ENCODE measurements at regions not wholly inside any gene's neighbourhood (a gene's known extent, or its start where the extent isn't known, plus 50 kb on each side); places are given as distances from the start of the nearest gene placed in this dataset.
"Not testable (repeated sequence)": the region's sequence is repeated elsewhere in the genome, so short reads cannot be mapped to it uniquely, and the experiment has no call there.

DNA sequence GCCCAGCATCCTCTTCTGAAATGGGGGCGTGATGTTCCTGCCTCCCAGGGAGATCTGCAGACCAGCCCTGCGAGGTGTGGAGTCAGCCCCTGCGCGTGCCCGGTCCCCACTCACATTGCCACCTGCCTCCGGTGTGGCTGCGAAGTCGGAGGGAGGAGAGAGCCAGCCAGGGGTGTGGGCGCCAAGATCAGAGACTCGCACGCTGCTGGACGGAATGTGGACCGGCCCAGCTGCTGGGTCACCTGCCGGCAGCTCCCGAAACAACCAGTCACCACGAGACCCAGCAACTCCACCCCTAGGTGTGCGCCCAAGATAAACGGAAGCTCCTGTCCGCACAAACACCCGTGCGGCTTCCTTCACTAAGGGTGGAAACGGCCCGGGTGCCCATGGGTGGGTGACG, 51.1 kb upstream of the EGFL7 start:
- DNase-seq: no peak

DNA sequence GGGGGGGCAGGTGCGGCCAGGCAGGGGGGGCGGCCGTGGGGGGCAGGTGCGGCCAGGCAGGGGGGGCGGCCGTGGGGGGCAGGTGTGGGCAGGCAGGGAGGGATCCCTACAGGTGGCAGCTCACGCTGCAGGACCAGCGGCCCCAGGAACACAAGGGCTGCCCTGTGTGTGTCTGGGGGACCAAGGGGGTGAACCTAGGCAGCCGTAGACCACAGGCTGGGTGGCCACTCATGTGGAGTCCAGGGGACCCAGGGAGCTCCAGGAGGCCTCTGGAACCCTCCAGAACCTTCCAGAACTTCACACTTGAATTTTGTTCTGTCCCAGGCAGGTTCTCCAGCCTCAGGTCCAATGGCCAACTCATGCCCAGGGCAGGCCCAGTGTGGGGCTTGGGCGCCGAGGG, 51.6 kb upstream of the EGFL7 start:
- DNase-seq: no peak

DNA sequence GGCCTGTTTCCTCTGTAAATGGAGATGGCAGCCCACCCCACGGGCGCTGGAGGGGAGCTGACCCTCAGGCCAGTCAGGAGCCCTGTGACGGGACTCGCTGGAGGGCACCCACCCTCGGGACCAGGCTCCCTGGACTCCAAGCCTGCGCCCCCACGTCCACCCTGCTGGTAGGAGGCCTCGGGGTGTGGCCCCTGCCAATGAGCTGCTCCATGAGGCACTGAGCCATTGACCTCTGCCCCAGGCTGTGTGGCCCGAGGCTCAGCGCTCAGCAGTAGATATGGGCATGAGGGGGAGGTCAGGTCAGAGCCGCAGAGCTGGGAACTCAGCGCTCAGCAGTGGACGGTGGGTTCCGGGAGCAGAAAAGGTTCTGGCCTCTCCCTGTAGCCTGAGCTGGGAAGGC, 52.3 kb upstream of the EGFL7 start:
- no peak for DNase-seq

DNA sequence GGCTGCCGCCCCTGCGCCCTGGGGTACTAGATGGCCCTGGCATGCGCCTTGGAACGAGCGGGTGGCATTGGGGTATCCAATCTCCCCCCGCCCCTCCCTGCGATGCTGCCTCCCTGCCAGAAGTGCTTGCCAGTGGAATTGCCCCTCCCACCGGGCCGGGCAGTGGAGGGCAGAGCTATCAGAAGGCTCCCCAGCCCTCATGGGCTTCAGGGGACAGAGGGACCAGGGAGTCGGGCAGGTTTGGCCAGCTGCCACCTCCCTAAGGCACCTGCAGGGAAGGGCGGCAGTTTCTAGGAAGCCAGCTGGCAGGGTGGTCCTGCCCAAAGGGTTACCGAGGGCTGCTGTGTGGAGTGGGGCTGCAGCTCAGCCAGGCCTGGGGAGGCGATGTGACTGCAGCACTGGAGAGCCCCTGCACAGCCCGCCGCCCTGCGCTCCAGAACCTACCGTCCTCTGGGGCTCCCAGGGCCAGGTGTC, 52.8 kb upstream of the EGFL7 start:
- DNase-seq: peak; percentile 17

DNA sequence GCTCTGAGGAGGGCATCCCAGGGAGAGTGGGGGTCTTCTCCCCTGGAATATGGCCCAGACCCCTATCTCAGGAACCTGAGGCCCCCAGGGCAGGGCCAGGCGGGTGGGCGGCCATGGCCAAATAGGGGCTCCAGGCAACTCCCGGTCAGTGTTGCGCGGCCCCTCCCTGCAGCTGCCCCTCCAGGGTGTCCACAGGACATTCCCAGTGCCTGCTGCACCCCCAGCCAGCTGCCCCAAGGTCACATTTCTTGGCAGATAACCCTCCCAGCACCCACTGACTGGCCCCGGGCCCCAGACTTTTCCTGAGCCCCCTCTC, 53.6 kb upstream of the EGFL7 start:
- no peak for DNase-seq

DNA sequence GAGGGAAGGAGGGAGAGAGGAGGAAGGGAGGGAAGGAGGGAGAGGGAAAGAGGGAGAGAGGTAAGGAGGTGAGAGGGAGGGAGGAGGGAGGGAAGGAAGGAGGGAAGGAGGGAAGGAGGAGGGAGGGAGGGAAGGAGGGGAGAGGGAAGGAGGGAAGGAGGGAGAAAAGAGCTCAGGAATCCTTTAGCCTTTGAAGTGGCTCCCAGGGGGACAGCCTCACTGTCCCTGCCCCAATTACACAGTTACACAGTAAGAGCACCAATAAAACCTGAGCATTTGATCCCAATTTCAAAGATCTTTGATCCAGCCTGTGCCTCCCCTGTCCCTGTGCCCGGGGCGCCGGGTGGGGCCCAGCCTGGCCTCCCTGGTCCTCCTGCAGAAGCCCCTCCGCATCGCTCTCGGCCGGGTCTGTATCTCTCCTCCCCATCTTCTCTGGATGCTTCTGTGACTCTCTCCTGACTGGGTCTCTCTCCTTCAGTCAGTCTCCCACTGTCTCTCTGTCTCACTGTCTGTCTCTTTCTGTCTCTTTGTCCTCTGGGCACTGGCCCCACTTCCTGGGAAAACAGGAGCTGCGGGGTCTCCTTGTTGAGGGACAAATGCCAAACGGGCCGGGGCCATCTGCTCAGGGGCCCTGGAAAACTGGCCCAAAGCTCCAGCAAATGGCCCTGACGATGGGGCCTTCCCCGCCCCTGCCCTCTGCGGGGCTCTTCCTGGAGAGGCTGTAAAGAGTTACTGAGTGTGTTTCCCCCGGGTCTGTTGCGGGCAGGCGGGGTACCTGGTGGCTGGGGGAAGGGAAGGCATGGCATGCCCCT, 54.2 kb upstream of the EGFL7 start:
- DNase-seq: no peak

DNA sequence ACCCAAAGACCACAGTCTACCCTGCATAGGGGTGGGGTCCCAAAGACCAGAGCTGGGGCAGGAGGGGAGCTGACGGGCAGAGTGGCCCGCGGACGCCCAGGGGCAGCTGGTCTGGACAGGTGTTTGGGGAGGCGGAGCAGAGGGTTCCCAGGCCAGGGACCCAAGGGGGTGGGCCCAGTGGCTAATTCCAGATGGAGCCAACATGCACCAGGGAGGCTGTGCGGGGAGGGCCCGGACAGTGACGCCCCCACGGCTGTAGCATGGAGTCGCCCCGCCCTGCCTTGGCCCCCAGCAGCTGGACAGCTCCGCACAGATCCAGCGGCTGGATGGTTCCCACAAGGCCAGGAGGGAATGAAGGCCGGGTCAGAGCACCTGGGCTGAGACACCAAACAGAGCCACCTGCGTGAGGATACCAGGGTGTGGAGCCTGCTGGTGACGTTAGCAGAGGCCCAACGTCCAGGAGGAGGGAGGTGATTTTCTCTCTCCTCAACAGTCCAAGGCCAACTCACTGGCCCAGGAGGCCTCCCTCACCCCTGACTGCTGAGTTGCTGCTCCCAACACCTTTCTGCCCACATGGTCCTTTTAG, 55.3 kb upstream of the EGFL7 start:
- DNase-seq: no peak

DNA sequence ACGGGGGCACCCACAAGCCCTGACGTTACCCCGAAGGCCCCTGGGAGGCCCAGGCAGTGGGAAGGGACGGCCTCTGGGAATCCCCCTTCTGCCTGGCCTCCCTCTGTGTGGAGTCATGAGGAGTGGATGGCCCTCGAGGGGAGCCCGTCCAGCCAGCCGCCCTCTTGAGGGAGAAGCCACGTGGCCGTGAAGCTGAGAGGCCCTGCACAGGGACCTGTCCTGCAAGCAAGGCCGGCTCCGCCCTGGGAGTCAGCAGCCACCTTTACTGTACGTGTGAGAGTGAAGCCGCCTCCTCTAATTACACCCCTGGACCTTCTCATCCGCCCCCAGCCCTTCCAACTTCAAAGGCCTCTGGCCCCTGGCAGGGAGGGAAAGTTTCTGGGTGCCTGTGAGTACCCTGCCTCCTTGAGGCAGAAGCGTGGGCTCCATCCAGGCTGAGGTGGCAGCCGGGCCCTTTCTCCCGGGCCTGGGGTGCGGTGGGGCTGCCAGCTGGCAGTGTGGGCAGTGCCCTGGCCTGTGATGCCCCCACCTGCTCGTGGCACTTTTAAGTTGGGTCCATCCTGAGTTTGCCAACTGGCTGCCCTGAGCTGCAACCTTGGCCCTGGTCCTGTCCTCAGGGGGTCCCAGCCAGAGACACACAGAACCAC, 55.9 kb upstream of the EGFL7 start:
- DNase-seq: no peak

DNA sequence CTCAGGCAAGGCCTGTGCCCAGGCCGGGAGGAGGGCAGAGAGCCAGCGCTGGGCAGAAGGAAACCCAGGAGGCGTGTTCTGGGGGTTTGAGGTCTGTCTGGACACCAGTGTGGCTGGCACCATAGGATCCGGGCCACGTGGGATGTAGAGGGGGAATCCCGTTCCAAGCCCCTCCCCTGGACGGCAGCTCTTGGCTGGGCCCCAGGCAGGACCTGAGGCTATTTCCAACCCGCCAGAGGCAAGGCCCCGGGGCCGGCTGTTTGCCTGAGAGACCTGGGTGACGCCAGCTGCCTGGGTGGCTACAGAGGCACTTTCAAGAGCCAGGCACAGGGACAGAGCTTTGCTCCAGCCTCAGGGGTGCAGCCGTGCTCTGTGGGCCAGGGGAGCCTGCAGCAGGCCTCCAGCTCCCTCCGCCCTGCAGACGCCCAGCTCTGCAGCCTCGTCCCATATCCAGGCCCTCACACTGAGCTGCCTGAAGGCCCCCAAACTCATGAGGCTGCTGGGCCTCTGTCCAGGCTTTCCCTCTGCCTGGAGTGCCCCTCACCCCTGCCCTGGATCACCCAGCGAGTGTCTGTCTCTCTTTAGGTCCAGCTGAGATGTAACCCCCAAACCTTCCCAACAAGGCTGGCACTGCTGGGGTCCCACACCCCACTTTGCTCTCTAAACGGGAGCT, 56.6 kb upstream of the EGFL7 start:
- DNase-seq: no peak

DNA sequence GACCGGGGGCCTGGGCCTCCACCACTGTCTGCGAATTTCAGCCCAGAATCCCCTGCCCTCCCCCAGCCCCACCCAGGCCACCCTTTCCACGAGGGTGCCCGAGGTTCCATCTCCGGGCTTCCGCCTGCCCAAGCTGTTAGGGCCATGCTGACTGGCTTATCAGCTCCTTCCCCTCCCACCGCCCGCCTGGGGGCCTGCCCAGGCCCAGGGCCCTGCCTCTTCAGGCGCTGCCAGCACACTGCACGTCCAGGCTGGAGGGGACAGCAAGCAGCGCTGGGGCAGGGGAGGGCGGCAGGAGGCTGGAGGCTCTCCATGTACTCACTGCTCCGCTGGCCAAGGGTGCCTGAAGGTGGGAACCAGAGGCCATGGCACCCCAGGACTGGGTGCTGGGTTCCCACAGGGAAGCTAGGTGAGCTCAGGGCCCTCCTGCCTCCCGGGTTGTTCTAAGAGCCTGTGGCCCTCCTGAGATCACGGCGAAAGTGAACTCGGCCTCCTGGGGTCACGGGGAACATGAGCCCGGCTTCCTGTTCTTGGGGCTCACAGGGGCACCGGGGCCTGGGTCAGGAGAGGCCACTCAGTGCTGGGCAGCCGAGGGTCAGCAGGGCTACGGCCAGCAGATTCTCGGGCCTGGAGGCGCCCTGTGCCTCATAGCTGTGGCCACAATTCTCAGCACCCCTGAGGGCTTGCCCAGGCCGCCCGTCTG, 57.7 kb upstream of the EGFL7 start:
- DNase-seq: no peak

DNA sequence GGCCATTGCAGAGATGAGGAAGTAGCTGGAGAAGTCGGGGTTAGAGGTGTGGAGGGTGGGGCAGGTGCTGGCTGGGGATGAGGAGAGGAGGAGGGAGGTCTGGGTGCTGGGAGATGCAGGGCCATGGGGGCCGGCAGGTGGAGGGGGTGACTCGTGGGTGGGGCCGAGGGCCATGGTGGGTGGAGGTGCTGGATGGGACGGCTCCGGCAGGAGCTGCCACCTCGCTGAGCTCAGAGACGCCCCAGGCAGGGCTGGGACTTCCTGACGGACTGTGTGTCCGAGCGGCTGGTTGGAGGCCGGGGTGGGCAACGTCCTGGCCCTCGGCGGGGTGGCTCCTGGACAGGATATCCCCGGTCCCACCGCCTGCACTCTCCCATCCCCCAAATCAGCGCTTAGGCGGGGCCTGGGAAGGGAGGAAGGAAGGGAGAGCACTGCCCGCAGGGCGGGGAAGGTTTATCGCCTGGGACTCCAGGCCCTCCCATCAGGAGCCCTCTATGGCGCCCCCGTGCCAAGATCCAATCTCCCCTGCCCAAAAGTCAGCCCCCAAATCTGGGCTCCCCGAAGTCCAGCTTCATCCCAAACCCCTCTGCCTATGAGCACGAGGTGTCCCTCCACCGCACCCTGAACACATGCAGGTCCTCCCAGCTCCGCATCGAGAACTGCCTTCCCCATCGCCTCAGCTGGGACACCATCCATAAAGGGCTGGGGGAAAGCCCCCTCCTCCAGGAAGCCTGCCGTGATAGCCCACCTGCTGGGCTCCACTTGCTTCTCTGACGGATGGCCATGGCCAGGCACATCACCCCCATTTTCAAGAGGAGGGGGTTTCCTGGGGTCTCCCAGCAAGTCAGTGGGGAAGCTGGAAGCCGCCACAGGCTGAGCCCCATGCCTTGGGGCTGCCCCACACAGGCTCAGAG, 58.3 kb upstream of the NOTCH1 start:
- no peak for DNase-seq

DNA sequence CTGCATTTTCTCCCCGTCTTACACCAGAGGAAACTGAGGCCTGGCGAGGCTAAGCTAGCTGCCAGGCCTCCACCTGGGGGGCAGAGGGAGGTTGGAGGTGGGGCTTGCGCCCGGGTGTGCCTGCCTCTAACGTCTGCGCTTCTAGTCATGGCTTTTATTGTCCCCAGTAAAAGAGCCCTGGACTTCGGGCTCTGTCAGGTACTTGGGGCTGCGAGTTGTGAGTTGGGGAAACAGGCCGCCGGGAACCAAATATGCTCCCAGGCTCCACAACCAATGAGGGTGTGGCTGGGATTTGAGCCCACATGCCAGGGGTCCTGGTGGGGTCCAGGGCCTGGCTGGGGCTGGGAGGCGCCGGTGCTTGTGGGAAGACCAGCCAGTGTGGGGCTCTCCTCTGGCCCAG, 57.4 kb upstream of the NOTCH1 start:
- DNase-seq: no peak

DNA sequence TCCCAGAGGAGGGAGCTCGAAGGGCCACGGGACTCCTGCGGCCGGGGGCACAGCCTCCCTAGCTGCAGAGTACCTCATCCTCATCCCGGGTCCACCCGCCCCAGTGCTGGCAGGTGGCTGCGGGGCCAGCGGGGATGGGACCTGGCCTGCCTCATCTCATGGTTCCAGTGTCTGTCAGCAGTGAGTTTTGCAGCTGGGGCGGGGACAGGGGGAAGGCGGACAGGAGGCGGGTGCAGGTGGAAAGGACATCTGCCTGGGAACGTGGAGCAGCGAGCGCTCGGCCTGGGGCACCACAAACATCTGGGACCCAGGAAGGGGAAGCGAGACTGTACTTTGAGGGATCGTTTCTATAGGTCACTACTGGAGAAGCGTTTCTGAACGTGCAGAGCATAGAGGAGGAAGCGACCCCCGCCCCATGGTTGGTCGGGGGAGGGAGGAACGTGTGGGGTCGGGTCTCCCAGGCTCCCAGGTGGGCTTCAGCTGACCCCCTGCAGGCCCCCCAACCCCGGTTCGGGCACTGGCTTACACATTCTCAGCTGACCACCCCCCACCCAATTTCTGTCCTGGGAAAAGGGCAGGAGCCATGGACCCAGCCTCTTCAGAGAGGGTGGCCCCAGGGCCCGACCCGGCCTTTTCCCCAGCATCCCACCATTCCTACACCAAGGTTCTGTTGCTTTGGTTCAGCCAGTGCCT, 56.5 kb upstream of the NOTCH1 start:
- no peak for DNase-seq

DNA sequence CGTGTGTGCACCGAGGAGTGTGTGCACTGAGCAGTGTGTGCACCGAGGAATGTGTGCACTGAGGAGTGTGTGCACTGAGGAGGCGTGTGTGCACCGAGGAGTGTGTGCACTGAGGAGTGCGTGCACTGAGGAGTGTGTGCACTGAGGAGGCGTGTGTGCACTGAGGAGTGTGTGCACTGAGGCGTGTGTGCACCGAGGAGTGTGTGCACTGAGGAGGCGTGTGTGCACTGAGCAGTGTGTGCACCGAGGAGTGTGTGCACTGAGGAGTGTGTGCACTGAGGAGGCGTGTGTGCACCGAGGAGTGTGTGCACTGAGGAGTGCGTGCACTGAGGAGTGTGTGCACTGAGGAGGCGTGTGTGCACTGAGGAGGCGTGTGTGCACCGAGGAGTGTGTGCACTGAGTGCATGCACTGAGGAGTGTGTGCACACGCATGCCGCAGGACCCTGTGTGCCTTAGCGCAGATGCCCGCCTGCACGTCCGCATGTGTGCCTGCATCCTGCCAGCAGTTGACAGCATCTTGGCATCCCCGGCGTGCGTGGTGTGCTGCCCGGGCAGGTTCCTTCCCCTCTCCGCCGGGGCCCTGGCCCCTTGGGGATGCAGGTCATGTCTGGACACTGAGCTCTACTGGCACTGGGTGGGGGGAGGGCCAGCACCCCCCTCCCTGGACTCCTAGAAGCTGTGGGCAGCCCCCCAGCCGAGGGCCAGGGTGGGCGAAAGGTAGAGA, 55.6 kb upstream of the NOTCH1 start:
- DNase-seq: not testable (repeated sequence)

DNA sequence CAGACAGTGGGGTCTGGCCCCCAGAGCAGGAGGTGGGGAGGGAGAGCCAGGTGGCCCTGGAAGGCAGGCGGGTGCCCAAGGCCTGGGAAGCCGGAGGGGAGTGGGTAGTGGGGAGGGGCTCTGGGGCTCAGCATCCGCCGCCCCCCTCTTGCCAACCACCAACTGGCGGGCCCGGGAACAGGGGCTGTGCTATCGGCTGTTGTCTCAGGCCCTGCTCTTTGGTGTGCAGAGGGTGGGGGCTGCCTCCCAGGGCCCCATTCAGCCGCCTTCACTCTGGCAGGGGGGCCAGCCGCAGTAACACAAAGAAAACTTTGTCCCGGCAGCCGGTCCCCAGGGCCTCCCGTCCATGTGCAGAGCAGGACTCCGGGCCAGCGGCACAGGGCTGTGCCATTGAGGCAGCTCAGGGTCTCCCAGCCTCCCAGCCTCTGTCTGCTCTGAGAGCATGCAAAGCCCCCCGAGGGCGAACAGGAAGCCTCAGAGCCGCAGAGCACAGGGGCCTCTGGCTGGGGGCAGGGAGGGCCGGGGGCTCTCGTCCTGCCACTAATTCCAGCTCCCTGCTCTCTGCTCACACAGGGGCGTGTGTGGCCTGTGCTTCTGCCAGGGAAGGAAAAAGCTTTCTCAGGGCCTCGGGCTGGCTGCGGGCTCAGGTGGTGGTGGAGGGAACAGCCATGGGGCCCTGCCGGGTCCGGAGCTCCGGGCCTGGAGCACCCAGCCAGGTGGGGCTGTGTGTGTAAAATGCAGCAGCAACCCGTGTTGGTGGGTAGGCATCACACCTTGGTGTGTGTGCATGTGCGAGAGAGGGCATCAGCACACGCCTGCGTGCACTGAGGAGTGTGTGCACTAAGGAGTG, 54.2 kb upstream of the NOTCH1 start:
- no peak for DNase-seq

DNA sequence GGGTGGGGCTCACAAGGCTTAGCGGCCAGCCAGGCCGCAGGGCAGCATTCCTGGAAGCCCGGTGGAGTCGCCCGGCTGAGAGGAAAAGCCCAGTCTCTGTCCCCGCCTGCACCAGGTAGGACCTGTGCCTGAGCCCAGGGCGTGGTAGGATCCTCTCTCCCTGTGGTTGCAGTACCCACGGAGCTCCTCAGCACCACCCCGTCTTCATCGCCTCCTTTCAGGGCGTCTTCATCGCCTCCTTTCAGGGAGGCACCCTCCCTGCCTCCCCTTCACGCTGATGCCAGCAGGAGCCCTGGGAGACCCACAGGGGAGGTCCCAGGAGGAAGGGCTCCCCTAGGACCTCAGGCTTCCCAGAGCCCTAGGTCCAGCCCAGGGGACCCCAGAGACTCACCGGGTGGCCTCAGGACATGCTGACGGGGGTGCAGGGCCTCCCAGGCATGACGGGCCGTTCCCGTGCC, 53.3 kb upstream of the NOTCH1 start:
- DNase-seq: no peak

DNA sequence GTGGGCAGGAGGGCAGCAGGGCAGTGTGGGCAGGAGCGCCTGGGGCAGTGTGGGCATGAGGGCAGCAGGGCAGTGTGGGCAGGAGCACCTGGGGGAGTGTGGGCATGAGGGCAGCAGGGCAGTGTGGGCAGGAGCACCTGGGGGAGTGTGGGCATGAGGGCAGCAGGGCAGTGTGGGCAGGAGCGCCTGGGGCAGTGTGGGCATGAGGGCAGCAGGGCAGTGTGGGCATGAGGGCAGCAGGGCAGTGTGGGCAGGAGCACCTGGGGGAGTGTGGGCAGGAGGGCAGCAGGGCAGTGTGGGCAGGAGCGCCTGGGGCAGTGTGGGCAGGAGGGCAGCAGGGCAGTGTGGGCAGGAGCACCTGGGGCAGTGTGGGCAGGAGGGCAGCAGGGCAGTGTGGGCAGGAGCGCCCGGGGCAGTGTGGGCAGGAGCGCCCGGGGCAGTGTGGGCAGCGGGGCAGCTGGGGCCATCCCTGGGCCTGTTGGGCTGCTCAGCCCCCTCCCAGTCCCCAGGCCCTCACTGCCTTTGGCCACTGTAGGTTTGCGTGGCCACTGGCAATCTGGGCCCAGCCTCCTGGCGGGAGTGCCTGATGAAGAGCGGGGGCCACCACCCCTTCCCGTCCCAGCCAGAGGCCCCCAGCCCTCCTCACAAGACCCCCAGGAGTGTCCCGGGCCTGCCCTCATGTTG, 52.7 kb upstream of the NOTCH1 start:
- DNase-seq: not testable (repeated sequence)

DNA sequence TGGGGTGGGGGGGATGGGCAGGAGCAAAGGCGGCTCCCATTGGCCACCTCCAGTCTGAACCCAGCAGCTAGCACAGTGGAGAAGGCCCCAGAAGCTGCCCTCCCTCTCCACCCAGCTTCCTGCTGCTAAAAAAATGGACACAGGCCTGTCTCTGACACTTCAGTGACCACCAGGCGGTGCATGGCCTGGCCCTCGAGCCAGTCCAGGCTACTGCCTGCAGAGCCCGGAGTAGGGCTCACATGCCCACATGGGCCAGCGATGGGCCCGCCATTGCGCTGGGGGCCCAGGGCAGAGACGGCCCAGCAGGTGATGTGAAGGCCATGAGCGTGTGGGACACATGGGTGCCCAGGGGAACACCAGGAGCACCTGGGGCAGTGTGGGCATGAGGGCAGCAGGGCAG, 52.1 kb upstream of the NOTCH1 start:
- no peak for DNase-seq

All from NCI-H510A treated with DMSO at 0.1 percent for 48 hours (cell line).